DMS153 (cell line): ENCODE measurements at regions not wholly inside any gene's neighbourhood (a gene's known extent, or its start where the extent isn't known, plus 50 kb on each side); places are given as distances from the start of the nearest gene placed in this dataset.

Source experiments
- DNase-seq: peaks from one replicate; lab custom pipeline; 2025; lab: John Stamatoyannopoulos, UW

DNA sequence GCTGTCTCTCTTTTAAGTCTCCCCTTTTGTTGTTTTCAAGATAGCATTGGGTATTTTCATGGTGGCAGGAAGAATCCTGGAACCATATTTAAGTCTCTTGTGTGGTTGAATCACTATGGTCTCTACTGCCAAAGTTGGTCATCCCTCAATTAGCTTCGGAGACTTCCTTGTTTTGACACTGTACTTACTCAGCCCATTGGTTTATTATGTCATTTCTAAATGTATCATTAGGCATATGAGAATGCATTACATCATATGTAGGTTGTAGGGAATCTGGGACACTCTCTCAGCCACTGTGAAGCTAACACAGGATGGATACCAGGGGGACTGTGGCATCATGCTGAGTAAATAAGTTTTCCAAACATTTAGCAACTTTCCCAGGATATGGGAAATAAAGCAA lies 211.8 kb downstream of the DTHD1 start:
- no peak for DNase-seq

DNA sequence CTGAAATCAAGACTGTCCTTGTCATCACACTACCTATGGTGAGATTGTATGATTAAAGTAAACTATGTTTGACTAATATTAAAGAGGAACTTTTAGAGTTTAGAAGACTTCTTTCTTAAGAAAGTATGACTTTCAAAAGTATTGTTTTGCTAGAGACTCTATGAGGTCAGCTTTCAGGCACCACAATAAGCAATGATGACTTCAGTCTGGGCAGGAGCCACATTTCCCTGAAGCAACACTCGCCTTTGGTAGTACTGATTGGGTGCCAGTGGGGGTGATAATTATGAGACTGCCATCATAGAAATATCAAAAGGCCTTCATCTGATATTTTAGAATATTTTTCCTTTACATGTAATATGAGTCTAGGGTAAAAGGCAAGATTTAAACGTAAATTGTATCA lies 212.6 kb downstream of the DTHD1 start:
- no peak for DNase-seq

DNA sequence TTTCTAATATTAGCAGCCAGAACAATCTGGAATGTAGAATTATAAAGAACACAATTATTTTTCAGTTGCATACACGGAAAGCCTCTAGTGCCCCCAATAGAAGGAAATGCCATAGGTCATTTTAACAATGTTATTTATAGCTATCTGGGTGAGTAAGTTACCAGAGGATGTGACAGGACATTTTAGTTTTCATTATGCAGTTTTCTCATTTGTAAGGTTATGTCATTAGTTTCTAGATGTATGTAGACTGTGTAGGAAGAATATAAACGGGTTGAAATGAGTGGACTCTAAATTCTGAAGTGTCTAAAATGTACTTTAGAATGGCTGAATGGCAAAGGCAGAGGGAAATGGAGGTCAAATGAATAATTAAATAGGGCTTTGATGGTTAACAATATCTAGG lies 213.3 kb downstream of the DTHD1 start:
- no peak for DNase-seq

DNA sequence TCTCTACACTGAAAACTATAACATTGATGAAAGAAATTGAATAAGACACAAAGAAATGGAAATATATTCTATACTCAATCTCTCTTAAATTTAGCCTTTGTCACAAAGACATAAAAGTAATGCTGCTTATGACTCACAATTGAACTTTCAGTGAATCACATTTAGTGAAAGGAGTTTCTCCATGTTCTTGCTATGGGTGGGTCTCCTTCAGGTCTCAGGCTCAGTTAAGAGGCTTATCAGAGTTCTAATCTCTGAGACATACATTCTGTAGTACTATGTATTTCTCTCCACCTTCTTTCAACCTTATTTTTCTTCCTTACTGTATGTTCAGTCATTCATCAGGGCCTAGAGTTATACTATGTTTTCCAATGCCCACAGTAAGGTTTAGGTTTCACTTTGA lies 220.9 kb downstream of the DTHD1 start:
- DNase-seq, result no peak

DNA sequence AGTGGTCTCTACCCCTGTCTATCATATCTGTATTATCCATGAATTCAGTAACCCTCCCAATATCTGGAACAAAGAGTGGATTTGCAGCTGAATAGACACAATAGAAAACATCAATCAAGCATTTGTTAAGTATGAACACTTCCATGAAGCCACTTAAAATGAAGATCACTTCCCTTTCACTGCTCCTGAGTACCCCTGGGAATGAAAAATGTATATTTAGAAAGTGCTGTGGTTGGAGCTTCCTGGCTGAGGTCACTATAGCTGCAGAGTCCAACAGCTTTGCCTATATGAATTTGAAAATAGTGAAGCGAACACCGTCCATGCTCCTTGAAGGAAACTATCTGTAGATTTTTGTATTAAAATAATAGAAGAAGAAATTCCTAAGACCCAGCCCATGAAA lies 227.0 kb downstream of the DTHD1 start:
- DNase-seq, result no peak

DNA sequence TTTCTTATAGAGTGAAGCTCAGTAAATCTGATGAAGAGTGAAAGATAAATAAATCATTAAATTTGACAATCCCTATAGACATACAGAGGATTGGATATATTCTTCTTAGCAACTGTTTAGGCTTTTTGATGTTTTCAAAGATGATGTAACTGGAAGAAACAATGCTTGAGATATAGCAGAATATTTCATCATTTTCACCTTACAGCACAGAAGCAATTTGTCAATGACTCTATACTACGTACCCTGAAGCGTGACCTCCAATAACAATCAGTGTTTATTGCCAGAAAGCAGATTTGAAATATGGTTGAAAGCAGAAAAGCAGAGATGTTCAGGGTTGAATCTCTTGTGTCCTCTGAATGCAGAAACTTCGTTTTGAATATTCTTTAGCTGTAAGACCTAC lies 228.4 kb downstream of the DTHD1 start:
- DNase-seq, result no peak

DNA sequence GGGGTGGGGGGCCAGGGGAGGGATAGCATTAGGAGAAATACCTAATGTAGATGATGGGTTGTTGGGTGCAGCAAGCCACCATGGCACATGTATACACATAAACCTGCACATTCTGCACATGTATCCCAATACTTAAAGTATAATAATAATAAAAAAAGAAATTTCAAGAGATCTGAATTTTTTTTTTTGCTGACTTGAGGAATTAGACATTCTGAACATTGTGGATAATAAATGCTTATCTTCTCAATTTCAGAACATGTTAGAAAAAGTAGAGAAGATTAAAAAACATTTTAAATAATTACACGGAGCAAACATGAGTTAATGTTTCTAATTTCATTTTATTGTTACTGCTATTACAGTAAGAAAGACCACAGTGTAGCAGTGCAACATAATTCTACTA lies 230.4 kb downstream of the DTHD1 start:
- no peak for DNase-seq

DNA sequence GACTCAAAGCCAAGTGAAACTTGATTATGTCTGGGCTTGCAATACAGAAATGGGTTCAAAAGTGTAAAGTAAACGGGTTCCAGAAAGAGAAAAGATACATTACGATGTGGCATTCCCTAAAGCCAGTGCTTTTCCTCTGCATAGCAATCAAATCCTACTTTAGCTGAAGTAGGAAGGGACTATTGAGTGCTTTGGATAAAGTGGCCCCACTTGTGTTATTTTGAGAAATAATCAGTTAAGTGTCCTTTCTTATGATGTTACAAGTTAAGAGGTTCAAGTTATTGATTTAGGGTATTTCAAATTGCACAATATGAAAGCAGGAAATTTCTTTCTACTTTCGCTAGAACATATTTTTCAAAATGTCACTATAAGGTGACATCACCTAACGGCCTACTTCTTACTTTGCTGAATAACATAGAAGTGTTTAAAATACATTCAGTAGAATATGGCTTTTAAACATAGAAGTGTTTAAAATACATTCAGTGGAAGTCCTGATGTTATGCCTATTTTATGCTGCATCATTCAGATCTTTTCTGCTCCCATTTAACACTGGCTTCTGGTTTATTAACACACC lies 235.2 kb downstream of the DTHD1 start:
- DNase-seq, result no peak

DNA sequence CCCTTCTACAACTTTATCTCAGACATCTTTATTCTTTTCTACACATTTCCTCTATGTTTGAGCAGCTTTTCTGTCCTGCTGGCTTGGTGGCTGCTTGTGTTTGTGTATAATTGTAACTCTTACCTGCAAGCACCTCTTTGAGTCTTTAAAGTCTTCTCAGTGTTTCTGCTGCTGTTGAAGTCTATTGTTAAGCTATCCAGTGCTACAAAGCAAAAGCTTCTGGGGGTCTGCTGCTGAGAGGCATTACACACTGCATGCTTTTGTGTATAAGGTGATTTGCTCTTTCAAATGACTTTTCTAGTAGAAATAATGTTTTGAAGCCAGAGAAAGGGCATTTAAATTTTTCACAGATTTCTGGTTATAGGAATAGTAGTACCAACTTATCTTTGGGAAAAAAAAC lies 241.8 kb downstream of the DTHD1 start:
- no peak for DNase-seq

DNA sequence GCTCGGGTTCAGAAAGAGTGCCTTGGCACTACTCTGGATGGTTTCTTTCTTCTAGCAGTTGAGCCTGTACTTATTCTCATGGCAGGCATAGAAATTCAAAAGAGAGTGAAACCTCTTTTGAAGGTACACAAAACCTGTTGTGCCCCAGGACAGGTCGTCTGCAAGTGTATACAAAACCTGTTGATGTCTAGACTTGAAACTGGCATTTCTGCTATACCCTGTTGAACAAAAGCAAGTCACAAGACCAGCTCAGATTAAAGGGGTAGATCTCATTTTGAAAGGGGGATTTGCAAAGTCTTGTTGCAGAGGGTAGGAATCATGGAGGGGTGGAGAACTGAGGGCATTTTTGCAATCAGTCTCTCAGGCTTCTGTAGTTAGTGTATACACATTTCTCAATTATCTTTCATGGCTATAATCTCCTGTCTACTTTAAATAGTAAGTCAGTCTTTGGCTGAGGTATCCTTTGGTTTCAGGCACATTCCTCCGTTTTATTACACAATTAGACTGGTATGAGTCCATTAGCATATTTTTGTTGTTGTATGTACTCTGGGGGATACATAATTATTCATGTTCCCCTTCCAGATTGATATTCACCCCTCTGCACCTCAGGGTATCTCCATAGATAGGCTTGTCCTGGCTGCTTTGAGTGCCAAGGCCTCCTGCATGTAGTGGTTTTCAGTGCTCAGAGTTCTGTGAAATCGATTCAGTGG lies 251.4 kb downstream of the DTHD1 start:
- no peak for DNase-seq

DNA sequence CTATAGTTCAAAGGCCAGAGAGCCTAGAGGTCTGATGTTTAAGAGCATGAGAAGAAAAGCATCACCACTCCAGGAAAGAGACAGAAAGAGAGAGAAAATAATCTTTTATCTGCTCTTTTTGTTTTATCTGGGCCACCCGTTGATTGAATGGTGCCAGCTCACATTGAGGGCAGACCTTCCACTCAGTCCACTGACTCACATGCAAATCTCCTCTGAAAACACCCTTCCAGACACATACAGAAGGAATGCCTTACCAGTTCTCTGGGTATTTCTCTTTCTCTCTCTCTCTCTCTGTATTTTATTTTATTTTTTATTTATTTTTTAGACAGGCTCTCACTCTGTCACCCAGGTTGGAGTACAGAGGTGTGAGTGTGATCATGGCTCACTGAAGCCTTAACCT lies 252.5 kb downstream of the DTHD1 start:
- DNase-seq, result no peak

DNA sequence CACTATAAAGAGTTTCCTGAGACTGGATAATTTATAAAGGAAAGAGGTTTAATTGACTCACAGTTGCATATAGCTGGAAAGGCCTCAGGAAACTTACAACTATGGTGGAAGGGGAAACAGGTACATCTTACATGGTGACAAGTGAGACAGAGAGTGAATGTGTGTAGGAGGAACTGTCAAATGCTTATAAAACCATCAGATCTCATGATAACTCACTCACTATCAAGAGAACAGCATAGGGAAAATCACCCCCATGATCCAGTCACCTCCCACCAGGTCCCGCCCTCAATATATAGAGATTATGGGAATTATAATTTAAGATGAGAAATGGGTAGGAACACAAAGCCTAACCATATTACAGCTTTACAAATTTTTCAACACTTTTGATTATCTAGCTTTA lies 266.0 kb downstream of the DTHD1 start:
- DNase-seq, result no peak

DNA sequence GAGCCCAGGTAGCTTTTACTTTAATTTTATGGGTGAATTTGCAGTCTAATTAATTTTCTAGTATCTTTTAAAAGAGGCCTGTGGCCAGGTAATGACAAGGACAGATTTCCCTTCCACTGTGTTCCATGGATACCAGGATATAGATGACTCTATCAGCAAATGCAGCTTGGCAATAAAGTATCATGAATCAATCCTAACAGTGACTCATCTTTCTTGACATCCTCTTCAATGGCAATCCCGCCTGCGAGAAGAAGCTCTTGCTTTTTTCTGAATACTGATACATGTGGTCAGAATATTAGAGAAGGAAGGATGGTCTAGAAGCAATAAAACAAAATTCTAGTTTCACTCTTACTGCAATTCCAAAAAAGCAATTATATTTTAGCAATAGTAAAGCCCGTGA lies 267.8 kb downstream of the DTHD1 start:
- DNase-seq, result no peak

DNA sequence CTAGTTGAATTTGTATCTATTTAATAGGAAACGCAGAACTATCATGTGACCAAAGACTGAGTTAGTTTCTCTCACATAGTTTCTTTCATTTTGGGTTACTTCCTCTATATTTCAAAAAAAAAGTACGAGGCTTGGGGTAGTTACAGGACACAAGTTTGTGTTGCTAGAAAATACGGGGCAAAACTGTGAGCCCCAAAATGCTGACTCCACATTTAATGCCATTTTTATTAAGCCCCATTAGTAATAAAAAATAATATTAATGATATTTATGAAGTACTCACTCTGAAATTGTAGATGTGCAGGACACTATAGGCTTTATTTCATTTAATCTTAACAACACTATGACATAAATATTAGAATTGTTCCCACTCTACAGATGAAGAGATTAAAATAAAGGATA lies 268.6 kb downstream of the DTHD1 start:
- no peak for DNase-seq

DNA sequence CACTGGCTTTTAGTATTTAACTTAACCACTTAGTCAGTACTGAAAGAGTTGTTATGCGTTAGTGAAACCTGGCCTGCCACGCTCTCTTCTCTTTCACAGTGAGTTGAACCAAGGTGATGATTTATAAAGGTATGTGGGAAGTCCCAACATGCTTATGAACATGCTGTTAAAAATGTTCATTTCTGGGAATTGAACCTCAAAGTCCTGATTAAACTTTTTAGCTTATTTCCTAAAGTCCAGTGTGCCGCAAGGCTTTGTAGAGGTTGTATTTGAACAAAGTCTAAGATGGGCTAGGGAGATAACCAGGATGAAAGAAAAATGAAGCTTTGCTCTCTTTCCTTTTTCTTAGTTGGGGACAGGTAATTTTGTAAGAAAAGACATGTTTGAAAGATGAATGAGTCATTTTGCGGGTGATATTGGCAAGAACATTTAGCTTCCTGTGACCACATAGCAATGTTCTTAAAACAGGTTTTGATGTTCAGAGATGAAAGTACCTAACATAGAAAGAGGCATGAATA lies 270.3 kb downstream of the DTHD1 start:
- DNase-seq, result no peak

DNA sequence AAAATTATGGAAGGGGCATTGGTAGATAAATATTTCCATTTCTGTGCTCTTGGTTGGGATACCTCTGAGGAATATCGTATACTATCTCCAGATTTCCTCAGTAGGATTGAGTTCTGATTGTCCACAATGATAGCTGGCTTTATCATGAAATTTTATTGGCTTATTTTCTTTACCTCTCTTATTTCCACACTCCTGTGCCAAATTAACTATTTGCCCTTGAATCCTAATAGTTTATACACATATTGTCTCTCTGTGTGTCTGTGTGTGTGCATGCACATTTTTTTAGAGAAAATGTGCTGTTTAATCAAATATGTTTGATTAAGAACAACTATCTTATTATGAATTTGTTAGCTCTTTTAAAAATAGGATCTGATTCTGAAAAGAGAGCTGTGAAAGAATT lies 271.6 kb downstream of the DTHD1 start:
- no peak for DNase-seq

DNA sequence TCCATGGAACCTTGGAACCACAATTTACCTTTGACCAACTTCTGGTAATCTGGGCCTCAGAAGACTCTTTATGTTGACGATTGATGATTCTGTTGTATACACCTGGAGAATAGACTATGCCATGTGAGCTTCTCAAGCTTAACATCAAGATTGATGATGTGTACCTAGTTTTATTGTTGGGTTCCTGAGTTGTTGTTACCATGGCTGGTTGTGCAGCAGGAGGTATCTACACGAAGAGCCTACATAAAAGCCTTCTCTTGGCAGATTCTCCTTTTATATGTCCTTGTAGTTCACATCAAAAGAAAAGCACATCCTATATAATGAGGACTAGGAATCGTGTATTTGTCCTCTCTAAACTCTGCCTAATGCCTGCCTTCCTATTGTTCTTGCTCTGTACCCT lies 272.0 kb downstream of the DTHD1 start:
- DNase-seq, result no peak

DNA sequence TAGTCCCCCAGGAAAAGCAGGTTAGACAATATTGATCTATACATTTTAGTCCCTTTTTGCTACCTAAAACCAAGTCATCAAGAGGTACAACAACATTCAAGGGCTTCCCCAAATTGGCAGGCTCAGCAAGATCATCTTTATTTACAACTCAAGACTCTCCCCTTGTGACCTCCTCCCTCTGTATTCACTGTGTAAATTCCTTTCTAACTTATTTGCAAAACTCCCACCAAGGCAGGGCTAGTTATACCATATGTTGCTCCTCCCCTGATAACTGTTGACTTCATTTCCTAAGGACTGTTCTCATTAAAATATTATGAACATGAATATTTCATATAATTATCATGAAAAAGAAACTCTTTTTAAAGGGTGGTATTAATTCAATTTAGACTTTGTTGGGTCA lies 275.6 kb downstream of the DTHD1 start:
- DNase-seq, result no peak

DNA sequence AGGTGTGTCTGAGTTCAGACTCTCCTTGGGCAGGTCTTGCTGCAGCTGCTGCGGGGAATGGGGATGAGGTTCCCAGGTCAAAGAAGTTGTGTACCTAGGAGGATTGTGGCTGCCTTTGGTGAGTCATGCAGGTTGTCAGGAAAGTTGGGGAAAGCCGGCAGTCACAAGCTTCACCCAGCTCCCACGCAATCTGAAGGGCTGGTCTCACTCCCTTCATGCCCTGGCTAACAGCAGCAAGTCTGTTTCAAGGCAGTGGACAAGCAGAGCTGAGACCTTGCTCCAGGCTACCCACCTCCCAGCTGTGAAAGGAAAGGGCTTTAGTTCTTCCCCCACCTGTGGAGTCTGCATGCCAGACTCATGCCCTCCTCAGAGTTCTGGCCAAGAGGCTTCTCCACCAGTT lies 287.2 kb downstream of the DTHD1 start:
- DNase-seq, result no peak

DNA sequence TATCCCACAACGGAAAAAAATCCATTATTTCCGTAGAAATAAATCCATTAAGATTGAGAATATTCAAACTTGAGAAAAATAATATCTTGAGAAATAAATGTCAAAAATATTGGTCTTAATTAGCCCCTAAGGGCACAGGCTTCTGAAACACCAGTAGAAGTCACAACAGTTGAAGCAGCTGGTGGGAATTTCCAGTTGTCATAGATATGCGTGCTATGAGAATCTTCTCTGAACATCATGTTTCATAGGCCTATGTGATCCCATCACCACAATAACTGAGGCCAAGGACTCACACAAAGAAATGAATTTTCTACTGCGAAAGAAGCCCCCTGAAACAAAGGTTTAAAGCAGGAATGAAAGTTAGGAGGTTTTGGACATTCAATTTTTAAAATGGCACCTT lies 292.0 kb downstream of the DTHD1 start:
- DNase-seq, result no peak

DNA sequence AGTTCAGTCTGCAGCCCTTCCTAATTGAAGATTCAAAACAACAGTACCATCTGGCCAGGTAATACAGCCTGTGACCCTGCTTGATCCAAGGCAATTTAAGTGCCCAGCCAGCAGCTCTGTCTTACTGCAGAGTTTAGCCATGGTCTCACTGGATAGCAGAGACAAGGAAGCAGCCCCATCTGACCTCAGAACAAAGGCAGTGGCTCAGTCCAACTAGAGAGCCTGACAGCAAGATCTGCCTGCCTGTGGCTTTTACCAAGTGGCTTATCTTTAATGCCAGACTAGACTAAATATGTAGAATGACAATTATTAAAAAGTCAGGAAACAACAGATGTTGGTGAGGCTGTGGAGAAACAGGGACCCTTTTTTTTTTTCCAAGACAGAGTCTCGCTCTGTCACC lies 293.4 kb downstream of the DTHD1 start:
- no peak for DNase-seq

DNA sequence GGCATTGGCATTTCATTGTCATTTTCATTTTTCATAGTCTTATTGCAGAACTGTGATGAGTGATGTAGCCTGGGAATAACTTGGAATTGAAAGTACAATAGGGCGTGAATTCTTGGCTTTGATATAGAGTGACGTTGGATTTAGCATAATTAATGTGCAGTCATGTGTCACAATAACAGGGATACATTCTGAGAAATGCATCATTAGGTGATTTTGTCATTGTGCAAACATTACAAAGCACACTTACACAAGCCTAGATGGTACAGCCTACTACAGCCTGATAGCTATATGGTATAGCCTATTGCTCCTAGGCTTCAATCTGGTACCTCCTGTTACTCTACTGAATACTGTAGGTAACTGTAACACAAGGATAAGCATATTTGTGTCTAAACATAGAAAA lies 300.8 kb downstream of the DTHD1 start:
- no peak for DNase-seq

DNA sequence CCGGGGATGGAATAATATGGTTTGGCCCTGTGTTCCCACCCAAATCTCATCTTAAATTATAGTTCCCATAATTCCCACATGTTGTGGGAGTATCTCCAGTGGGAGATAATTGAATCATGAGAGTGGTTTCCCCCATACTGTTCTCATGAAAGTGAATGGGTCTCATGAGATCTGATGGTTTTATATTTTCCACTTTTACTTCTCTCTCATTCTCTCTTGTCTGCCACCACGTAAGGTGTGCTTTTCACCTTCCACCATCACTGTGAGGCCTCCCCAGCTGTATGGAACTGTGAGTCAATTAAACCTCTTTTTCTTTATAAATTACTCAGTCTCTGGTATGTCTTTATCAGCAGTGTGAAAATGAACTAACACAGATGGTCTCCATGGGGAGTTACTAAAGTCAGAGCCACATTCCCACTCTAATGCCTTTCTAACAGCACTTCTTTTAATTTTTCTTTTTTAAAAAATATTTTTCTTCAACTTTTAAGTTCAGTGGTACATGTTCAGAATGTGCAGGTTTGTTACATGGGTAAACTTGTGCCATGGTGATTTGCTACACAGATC lies 306.6 kb downstream of the DTHD1 start:
- no peak for DNase-seq

DNA sequence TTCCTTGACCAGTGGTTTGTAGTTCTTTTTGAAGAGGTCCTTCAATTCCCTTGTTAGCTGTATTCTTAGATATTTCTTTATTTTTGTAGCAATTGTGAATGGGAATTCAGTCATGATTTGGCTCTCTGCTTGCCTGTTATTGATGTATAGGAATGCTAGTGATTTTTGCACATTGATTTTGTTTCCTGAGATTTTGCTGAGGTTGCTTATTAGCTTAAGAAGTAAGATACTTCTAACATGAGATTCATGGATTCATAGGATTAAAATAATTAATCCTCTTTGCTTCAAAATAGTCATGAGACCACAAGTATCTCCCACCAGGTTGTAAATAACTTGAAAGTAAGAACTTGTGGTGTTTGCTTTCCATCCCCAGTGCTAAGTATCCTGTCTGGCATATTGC lies 308.9 kb downstream of the DTHD1 start:
- DNase-seq, result no peak
